ENCODE measurements at regions not wholly inside any gene's neighbourhood (a gene's known extent, or its start where the extent isn't known, plus 50 kb on each side); places are given as distances from the start of the nearest gene placed in this dataset.

GRCh38 chr4:55736605-55737183, 82.9 kb upstream of the EXOC1L start:
- TF ChIP-seq MEIS1 (CRISPR knock-in tag; IDR thresholded peaks at IDR 0.05; ENCODE audit: borderline replicate concordance) (no peak), CTCF (tag by site-specific recombination; IDR thresholded peaks at IDR 0.05) (no peak), ZNF837 (tag by site-specific recombination; IDR thresholded peaks at IDR 0.05) (no peak), RBAK (tag by site-specific recombination; IDR thresholded peaks at IDR 0.05) (no peak), ZNF266 (tag by site-specific recombination; IDR thresholded peaks at IDR 0.05; ENCODE audit: low read depth) (no peak), KLF7 (tag by site-specific recombination; IDR thresholded peaks at IDR 0.05; ENCODE audit: borderline replicate concordance) (no peak), ZNF121 (tag by site-specific recombination; IDR thresholded peaks at IDR 0.05) (no peak)
